Uterus (tissue), 1 donor: ENCODE measurements at regions not wholly inside any gene's neighbourhood (a gene's known extent, or its start where the extent isn't known, plus 50 kb on each side); places are given as distances from the start of the nearest gene placed in this dataset. TPM values are rescaled to one million over a fixed set of nuclear protein-coding genes. Genes with fewer than 3 reads are reported as not detected.

Experiments used
- small RNA-seq: library from RNA; depleted of rRNA; stranded (forward); fragments of <200 nt; gene quantifications from one replicate; pipeline ENCODE3, GENCODE V24; 2016

Small RNA genes in the stretch of these regions (small RNA-seq; reads per million reads assigned to genes)
- not detected for gene RF00284
- not detected for gene RNA5SP371
